ENCODE measurements at regions not wholly inside any gene's neighbourhood (a gene's known extent, or its start where the extent isn't known, plus 50 kb on each side); places are given as distances from the start of the nearest gene placed in this dataset.

GRCh38 chr4:96134806-96135205 lies 294.9 kb downstream of the PDHA2 start:
- DNase-seq (ENCODE audit: low read depth), result no peak
- no peak for TF ChIP-seq CTCF (IDR thresholded peaks at IDR 0.05; ENCODE audit: insufficient read depth, low read depth, low read length, missing control alignments)
- no peak overlapping the region for H3K4me3 ChIP-seq (ENCODE audit: low read depth, low read length)

- DNase-seq (ENCODE audit: low read depth), result no peak
- no peak for TF ChIP-seq CTCF (IDR thresholded peaks at IDR 0.05; ENCODE audit: insufficient read depth, low read depth, low read length, missing control alignments)
- no peak overlapping the region for H3K4me3 ChIP-seq (ENCODE audit: low read depth, low read length)
Measured at GRCh38 chr4:96136056-96136455, 296.2 kb downstream of the PDHA2 start.

- no peak for DNase-seq (ENCODE audit: low read depth)
- TF ChIP-seq CTCF (IDR thresholded peaks at IDR 0.05; ENCODE audit: insufficient read depth, low read depth, low read length, missing control alignments), result no peak
- no peak overlapping the region for H3K4me3 ChIP-seq (ENCODE audit: low read depth, low read length)
Measured at GRCh38 chr4:96139251-96139929, 299.5 kb downstream of the PDHA2 start.

GRCh38 chr4:96145601-96146000 lies 305.7 kb downstream of the PDHA2 start:
- TF ChIP-seq CTCF (IDR thresholded peaks at IDR 0.05; ENCODE audit: insufficient read depth, low read depth, low read length, missing control alignments), result no peak
- no peak overlapping the region for H3K4me3 ChIP-seq (ENCODE audit: low read depth, low read length)
- DNase-seq (ENCODE audit: low read depth), result no peak

- no peak for DNase-seq (ENCODE audit: low read depth)
- no peak for TF ChIP-seq CTCF (IDR thresholded peaks at IDR 0.05; ENCODE audit: insufficient read depth, low read depth, low read length, missing control alignments)
- no peak overlapping the region for H3K4me3 ChIP-seq (ENCODE audit: low read depth, low read length)
Measured at GRCh38 chr4:96146686-96147085, 306.8 kb downstream of the PDHA2 start.

GRCh38 chr4:96149894-96150293 lies 310.0 kb downstream of the PDHA2 start:
- no peak for TF ChIP-seq CTCF (IDR thresholded peaks at IDR 0.05; ENCODE audit: insufficient read depth, low read depth, low read length, missing control alignments)
- no peak for DNase-seq (ENCODE audit: low read depth)
- no peak overlapping the region for H3K4me3 ChIP-seq (ENCODE audit: low read depth, low read length)

GRCh38 chr4:96150466-96150865 lies 310.6 kb downstream of the PDHA2 start:
- DNase-seq (ENCODE audit: low read depth), result no peak
- no peak for TF ChIP-seq CTCF (IDR thresholded peaks at IDR 0.05; ENCODE audit: insufficient read depth, low read depth, low read length, missing control alignments)
- H3K4me3 ChIP-seq (ENCODE audit: low read depth, low read length), result no peak overlapping the region
